Kidney (tissue), 13 donors: ENCODE measurements at regions not wholly inside any gene's neighbourhood (a gene's known extent, or its start where the extent isn't known, plus 50 kb on each side); places are given as distances from the start of the nearest gene placed in this dataset.

ENCODE experiments used
- DNase-seq, 5 donors: peaks; one replicate each; pipeline ENCODE4 v3.0.0-alpha.2; 2013 to 2020
- FAIRE-seq: peaks from 2 replicates; lab custom pipeline; 2012; peaks lifted over from hg19 to GRCh38; lab: Jason Lieb, UNC
- H3K27ac ChIP-seq, 2 donors: one replicate each; pipeline ENCODE4 v1.7.0; 2013; ENCODE audit warnings: low read depth in 2 of 2, low read length in 2 of 2, inconsistent platforms in 1 of 2
- H3K27me3 ChIP-seq: one replicate; pipeline ENCODE4 v1.7.1; 2013; ENCODE audit warnings: low read length, inconsistent platforms; ENCODE audit not compliant: control insufficient read depth, insufficient read depth
- H3K36me3 ChIP-seq, 3 donors: one replicate each; pipeline versions ENCODE4 v1.7.0 to v1.7.1; 2013; ENCODE audit warnings: low read length in 3 of 3, control low read depth in 1 of 3, inconsistent platforms in 1 of 3; ENCODE audit not compliant: insufficient read depth in 3 of 3, control insufficient read depth in 2 of 3
- H3K4me1 ChIP-seq, 3 donors: one replicate each; pipeline versions ENCODE4 v1.7.0 to v1.7.1; 2013; ENCODE audit warnings: low read length in 3 of 3, inconsistent platforms in 1 of 3, low read depth in 1 of 3; ENCODE audit not compliant: control insufficient read depth in 2 of 3, insufficient read depth in 2 of 3
- H3K4me3 ChIP-seq, 3 donors: one replicate each; pipeline versions ENCODE4 v1.7.0 to v1.8.1; 2013; ENCODE audit warnings: low read length in 3 of 3, control low read depth in 1 of 3, inconsistent platforms in 1 of 3
- H3K9ac ChIP-seq, 3 donors: one replicate each; pipeline versions ENCODE4 v1.7.0 to v1.7.1; 2013; ENCODE audit warnings: low read length in 3 of 3, control low read depth in 1 of 3, inconsistent platforms in 1 of 3
- H3K9me3 ChIP-seq, 3 donors: one replicate each; pipeline versions ENCODE4 v1.7.0 to v1.7.1; 2013; ENCODE audit warnings: low read length in 3 of 3, control low read depth in 1 of 3, inconsistent platforms in 1 of 3; ENCODE audit not compliant: control insufficient read depth in 2 of 3, insufficient read depth in 1 of 3
- intact Hi-C: fragments of 100-400 bp; cut with DNase I; formaldehyde crosslinking; loops from one replicate; pipeline ENCODE4 v1.11.1; 2022
- TF ChIP-seq, protein P1 (sequence below): IDR thresholded peaks from 3 replicates; pipeline ENCODE4 v1.5.1; 2012; ENCODE audit warnings: mild to moderate bottlenecking, moderate library complexity, borderline replicate concordance; ENCODE audit not compliant: insufficient read depth; ENCODE audit errors: extremely low read depth
- donor health status: control.
- donor health status: control.
- donor health status: control.
- donor health status: control.
- donor health status: control.
- donor health status: DM: yes; HTN: yes; CAD: no.
- donor health status: Normal renal cell carcinoma (clear cell type).

GRCh38 chr10:65032867-65033769 lies 1511.9 kb downstream of the REEP3 start:
- Histone ChIP-seq H3K27me3 (no peaks in the 10 kb centered on the region), H3K27ac (peak overlapping the region in 1 of 2 donors; percentile 28), H3K36me3 (no peaks in the 10 kb centered on the region), H3K9me3 (peaks cover 0 to 16% (median 7%) of the 10 kb centered on the region in 3 donors), H3K9ac (no peak overlapping the region), H3K4me1 (no peaks in the 10 kb centered on the region), H3K4me3 (no peak overlapping the region)
- FAIRE-seq (no peak), DNase-seq (peak in 1 of 5 donors; percentile 7)
- TF ChIP-seq, protein P1, sequence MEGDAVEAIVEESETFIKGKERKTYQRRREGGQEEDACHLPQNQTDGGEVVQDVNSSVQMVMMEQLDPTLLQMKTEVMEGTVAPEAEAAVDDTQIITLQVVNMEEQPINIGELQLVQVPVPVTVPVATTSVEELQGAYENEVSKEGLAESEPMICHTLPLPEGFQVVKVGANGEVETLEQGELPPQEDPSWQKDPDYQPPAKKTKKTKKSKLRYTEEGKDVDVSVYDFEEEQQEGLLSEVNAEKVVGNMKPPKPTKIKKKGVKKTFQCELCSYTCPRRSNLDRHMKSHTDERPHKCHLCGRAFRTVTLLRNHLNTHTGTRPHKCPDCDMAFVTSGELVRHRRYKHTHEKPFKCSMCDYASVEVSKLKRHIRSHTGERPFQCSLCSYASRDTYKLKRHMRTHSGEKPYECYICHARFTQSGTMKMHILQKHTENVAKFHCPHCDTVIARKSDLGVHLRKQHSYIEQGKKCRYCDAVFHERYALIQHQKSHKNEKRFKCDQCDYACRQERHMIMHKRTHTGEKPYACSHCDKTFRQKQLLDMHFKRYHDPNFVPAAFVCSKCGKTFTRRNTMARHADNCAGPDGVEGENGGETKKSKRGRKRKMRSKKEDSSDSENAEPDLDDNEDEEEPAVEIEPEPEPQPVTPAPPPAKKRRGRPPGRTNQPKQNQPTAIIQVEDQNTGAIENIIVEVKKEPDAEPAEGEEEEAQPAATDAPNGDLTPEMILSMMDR, result no peak
- intact Hi-C loops, result no loop called here

- Histone ChIP-seq H3K9me3 (peaks cover 0 to 16% (median 7%) of the 10 kb centered on the region in 3 donors), H3K27ac (no peak overlapping the region), H3K36me3 (no peaks in the 10 kb centered on the region), H3K4me1 (no peaks in the 10 kb centered on the region), H3K9ac (no peak overlapping the region), H3K4me3 (no peak overlapping the region), H3K27me3 (no peaks in the 10 kb centered on the region)
- DNase-seq (peak in 1 of 5 donors; percentile 57), FAIRE-seq (no peak)
- TF ChIP-seq, protein P1, result no peak
- intact Hi-C loops, result no loop called here
Measured at GRCh38 chr10:65033957-65034356, 1512.8 kb downstream of the REEP3 start.

DNA sequence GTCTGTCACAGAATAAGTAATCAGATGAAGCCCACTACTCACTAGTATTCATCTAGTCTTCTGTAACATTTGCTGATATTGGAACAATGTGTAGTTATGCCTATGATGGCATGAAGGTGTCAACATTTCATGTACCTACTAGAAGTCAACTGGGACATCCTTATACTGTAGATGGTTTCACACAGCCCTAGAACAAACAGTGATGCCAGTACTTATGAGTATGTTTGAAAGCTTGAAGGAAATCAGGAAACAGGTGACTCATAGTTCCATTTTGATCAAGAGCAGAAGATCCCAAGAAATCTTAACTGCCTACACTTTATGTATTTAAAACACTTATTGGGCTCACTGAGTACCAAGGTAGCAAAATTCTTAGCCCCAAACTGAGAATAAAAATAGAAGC lies 1519.6 kb downstream of the REEP3 start:
- no peak for DNase-seq
- H3K27ac ChIP-seq, result no peak overlapping the region
- no peaks in the 10 kb centered on the region for H3K27me3 ChIP-seq
- no peaks in the 10 kb centered on the region for H3K4me1 ChIP-seq
- H3K9ac ChIP-seq, result no peak overlapping the region
- TF ChIP-seq, protein P1, result no peak
- FAIRE-seq, result no peak
- intact Hi-C loops, result no loop called here
- H3K36me3 ChIP-seq, result no peaks in the 10 kb centered on the region
- H3K4me3 ChIP-seq, result no peak overlapping the region
- no peaks in the 10 kb centered on the region for H3K9me3 ChIP-seq
